ENCODE measurements at regions not wholly inside any gene's neighbourhood (a gene's known extent, or its start where the extent isn't known, plus 50 kb on each side); places are given as distances from the start of the nearest gene placed in this dataset.

- intact Hi-C loops (cut with DNase I), result no loop called here
- Histone ChIP-seq H3K36me3 (no peaks in the 10 kb centered on the region), H3K4me3 (no peak overlapping the region), H3K4me1 (no peaks in the 10 kb centered on the region), H3K9me3 (no peaks in the 10 kb centered on the region), H3K27ac (no peak overlapping the region), H3K27me3 (no peaks in the 10 kb centered on the region)
- no peak for DNase-seq
- no peak for TF ChIP-seq CTCF (IDR thresholded peaks at IDR 0.05)
- no peak for TF ChIP-seq POLR2A (IDR thresholded peaks at IDR 0.05)
- 56% methylated on average over 4 of the region's 4 CpGs for WGBS (ENCODE audit: insufficient coverage, low coverage, low lambda C conversion rate, missing lambda C conversion rate)
- no peak for ATAC-seq
These were observed 127.8 kb upstream of the SLC22A23 start for GRCh38 chr6:3584606-3585005.

- DNase-seq (no peak), ATAC-seq (no peak)
- intact Hi-C loops (cut with DNase I), result no loop called here
- no peaks in the 10 kb centered on the region for H3K4me1 ChIP-seq
- no peak overlapping the region for H3K4me3 ChIP-seq
- WGBS (ENCODE audit: insufficient coverage, low coverage, low lambda C conversion rate, missing lambda C conversion rate), result 82% methylated on average over 3 of the region's 3 CpGs
- no peaks in the 10 kb centered on the region for H3K36me3 ChIP-seq
- no peaks in the 10 kb centered on the region for H3K9me3 ChIP-seq
- TF ChIP-seq POLR2A (IDR thresholded peaks at IDR 0.05), result no peak
- no peaks in the 10 kb centered on the region for H3K27me3 ChIP-seq
- H3K27ac ChIP-seq, result no peak overlapping the region
These were observed 124.6 kb upstream of the SLC22A23 start for GRCh38 chr6:3581469-3581868.

GRCh38 chr6:3579652-3580175 is 122.9 kb upstream of the SLC22A23 start:
- WGBS (ENCODE audit: insufficient coverage, low coverage, low lambda C conversion rate, missing lambda C conversion rate), result 66% methylated on average over 12 of the region's 13 CpGs
- DNase-seq, result no peak
- intact Hi-C loops (cut with DNase I), result no loop called here
- ATAC-seq, result no peak
- Histone ChIP-seq H3K27me3 (no peaks in the 10 kb centered on the region), H3K36me3 (no peaks in the 10 kb centered on the region), H3K4me3 (no peak overlapping the region), H3K4me1 (no peaks in the 10 kb centered on the region), H3K9me3 (no peaks in the 10 kb centered on the region), H3K27ac (no peak overlapping the region)
- TF ChIP-seq CTCF (IDR thresholded peaks at IDR 0.05) (no peak), POLR2A (IDR thresholded peaks at IDR 0.05) (no peak)

GRCh38 chr6:3578981-3579380 is 122.1 kb upstream of the SLC22A23 start:
- Histone ChIP-seq H3K4me1 (no peaks in the 10 kb centered on the region), H3K27me3 (no peaks in the 10 kb centered on the region), H3K36me3 (no peaks in the 10 kb centered on the region), H3K4me3 (no peak overlapping the region), H3K9me3 (no peaks in the 10 kb centered on the region), H3K27ac (no peak overlapping the region)
- ATAC-seq (no peak), DNase-seq (no peak)
- 65% methylated on average over 4 of the region's 4 CpGs for WGBS (ENCODE audit: insufficient coverage, low coverage, low lambda C conversion rate, missing lambda C conversion rate)
- TF ChIP-seq POLR2A (IDR thresholded peaks at IDR 0.05) (no peak), CTCF (IDR thresholded peaks at IDR 0.05) (no peak)
- intact Hi-C loops (cut with DNase I), result no loop called here

GRCh38 chr6:3577517-3577916 is 120.7 kb upstream of the SLC22A23 start:
- no peak for DNase-seq

More at GRCh38 chr6:3577517-3577916, 120.7 kb upstream of the SLC22A23 start:
- no peaks in the 10 kb centered on the region for H3K4me1 ChIP-seq
- 33% methylated on average over 1 of the region's 7 CpGs for WGBS (ENCODE audit: insufficient coverage, low coverage, low lambda C conversion rate, missing lambda C conversion rate)
- H3K36me3 ChIP-seq, result no peaks in the 10 kb centered on the region
- H3K27ac ChIP-seq, result no peak overlapping the region
- TF ChIP-seq POLR2A (IDR thresholded peaks at IDR 0.05) (no peak), CTCF (IDR thresholded peaks at IDR 0.05) (no peak)
- ATAC-seq, result no peak
- intact Hi-C loops (cut with DNase I), result no loop called here
- no peak overlapping the region for H3K4me3 ChIP-seq
- no peaks in the 10 kb centered on the region for H3K9me3 ChIP-seq
- H3K27me3 ChIP-seq, result no peaks in the 10 kb centered on the region
